HCT116 (cell line): ENCODE measurements at regions not wholly inside any gene's neighbourhood (a gene's known extent, or its start where the extent isn't known, plus 50 kb on each side); places are given as distances from the start of the nearest gene placed in this dataset.

Experiments used
- ATAC-seq: fragments of 200-7000 bp; cut with Tn5 transposase; 2 replicates; pipeline ENCODE4 v1.9.1; 2020; ENCODE audit warnings: mild to moderate bottlenecking, moderate library complexity
- BruUV-seq: library from RNA; stranded (reverse); fragments of 400-500 nt; replicated peaks from 2 replicates; lab custom pipeline; 2021; lab: Mats Ljungman, UMichigan
- CTCF ChIA-PET: fragments of 300-600 bp; sonication (Branson Sonifier 250); formaldehyde crosslinking; loops from one replicate; lab custom pipeline; 2021; ENCODE audit warnings: antibody characterized with exemption; lab: Charles Lee
- POLR2A ChIA-PET: fragments of 300-600, 350-600 bp; sonication (Branson Sonifier 250); formaldehyde crosslinking; loops from one replicate; lab custom pipeline; 2021; ENCODE audit warnings: antibody characterized with exemption; lab: Charles Lee
- RAD21 ChIA-PET, 2 experiments: fragments of 300-600 bp; sonication (Branson Sonifier 250); formaldehyde crosslinking; loops; one replicate each; lab custom pipeline; 2023; ENCODE audit warnings: low total read pairs in 2 of 2; ENCODE audit not compliant: uncharacterized antibody in 2 of 2, unreplicated experiment in 2 of 2, low non-redundant PET in 1 of 2; lab: Charles Lee
- DNase-seq: peaks from one replicate; pipeline ENCODE4 v3.0.0-alpha.2; 2010; ENCODE audit warnings: low read depth, low spot score
- H2AFZ ChIP-seq: fragments of 200-600 bp; shearing (Covaris generic), sonication (generic); 2 replicates; pipeline ENCODE4 v1.6.1; 2017; ENCODE audit warnings: low read depth, mixed run types, mixed read lengths, antibody characterized with exemption, low read length; ENCODE audit not compliant: poor library complexity, severe bottlenecking
- H3K27ac ChIP-seq: 2 replicates; pipeline ENCODE4 v1.5.1; 2012; ENCODE audit warnings: low read depth, low read length
- H3K27me3 ChIP-seq: fragments of 200-600 bp; sonication (generic); 2 replicates; pipeline ENCODE4 v1.6.1; 2016; ENCODE audit warnings: mixed run types, low read length, mixed read lengths; ENCODE audit not compliant: insufficient read depth
- H3K36me3 ChIP-seq, 2 experiments: fragments of 200-500 bp in 1 of 2; fragments of 200-600 bp in 1 of 2; sonication (Bioruptor generic) in 1 of 2; sonication (generic) in 1 of 2; 2 replicates each; pipeline versions ENCODE4 v1.5.1 to v1.6.1; 2014 to 2016; ENCODE audit warnings: low read length in 2 of 2, inconsistent platforms in 1 of 2, mixed read lengths in 1 of 2, mixed run types in 1 of 2; ENCODE audit not compliant: insufficient read depth in 2 of 2, control insufficient read depth in 1 of 2
- H3K4me1 ChIP-seq, 2 experiments: fragments of 200-600 bp in 1 of 2; sonication (generic) in 1 of 2; 2 replicates each; pipeline versions ENCODE4 v1.5.1 to v1.6.1; 2012 to 2017; ENCODE audit warnings: low read length in 2 of 2, inconsistent platforms in 1 of 2, mild to moderate bottlenecking in 1 of 2, mixed read lengths in 1 of 2, mixed run types in 1 of 2, moderate library complexity in 1 of 2; ENCODE audit not compliant: insufficient read depth in 2 of 2, control insufficient read depth in 1 of 2
- H3K4me2 ChIP-seq: fragments of 200-600 bp; sonication (generic); 2 replicates; pipeline ENCODE4 v1.6.1; 2017; ENCODE audit warnings: mixed run types, low read length, mixed read lengths
- H3K4me3 ChIP-seq, 2 experiments: fragments of 200-600 bp in 1 of 2; sonication (generic) in 1 of 2; replicated peaks in 1 of 2; 2 replicates each; pipeline ENCODE4 v1.5.1; 2011 to 2016; ENCODE audit warnings: low read length in 2 of 2, control low read depth in 1 of 2, low read depth in 1 of 2, mild to moderate bottlenecking in 1 of 2, mixed read lengths in 1 of 2, mixed run types in 1 of 2
- H3K79me2 ChIP-seq: fragments of 200-600 bp; sonication (generic); 2 replicates; pipeline ENCODE4 v1.6.1; 2017; ENCODE audit warnings: mild to moderate bottlenecking, mixed run types, low read length, moderate library complexity, mixed read lengths; ENCODE audit not compliant: insufficient read depth
- H3K9ac ChIP-seq: fragments of 200-600 bp; sonication (generic); 2 replicates; pipeline ENCODE4 v1.6.1; 2016; ENCODE audit warnings: low read length, mixed read lengths
- H3K9me2 ChIP-seq: fragments of 200-600 bp; sonication (generic), shearing (Covaris generic); 2 replicates; pipeline ENCODE4 v1.6.1; 2017; ENCODE audit warnings: mixed run types, mild to moderate bottlenecking, moderate library complexity; ENCODE audit not compliant: insufficient read depth
- H3K9me3 ChIP-seq, 2 experiments: fragments of 200-500 bp in 1 of 2; fragments of 200-600 bp in 1 of 2; sonication (Bioruptor generic) in 1 of 2; sonication (generic) in 1 of 2; 2 replicates each; pipeline ENCODE4 v1.6.1; 2014 to 2017; ENCODE audit warnings: low read length in 2 of 2, mixed read lengths in 2 of 2, inconsistent platforms in 1 of 2, low read depth in 1 of 2, mild to moderate bottlenecking in 1 of 2, mixed run types in 1 of 2, moderate library complexity in 1 of 2; ENCODE audit not compliant: control insufficient read depth in 1 of 2, insufficient read depth in 1 of 2
- H4K20me1 ChIP-seq: fragments of 200-600 bp; sonication (generic), shearing (Covaris generic); 2 replicates; pipeline ENCODE4 v1.6.1; 2017; ENCODE audit warnings: mixed run types, mild to moderate bottlenecking, moderate library complexity; ENCODE audit not compliant: insufficient read depth
- CBX3 ChIP-seq: IDR thresholded peaks from 2 replicates; pipeline ENCODE4 v1.6.1; 2012; ENCODE audit warnings: low read depth
- CEBPB ChIP-seq: IDR thresholded peaks from 2 replicates; pipeline ENCODE4 v1.6.1; 2012; ENCODE audit warnings: low read depth
- CTCF ChIP-seq, 3 experiments: fragments of 200-600 bp in 1 of 3; sonication (generic) in 1 of 3; IDR thresholded peaks in 2 of 3; conservative IDR thresholded peaks in 1 of 3; 2 replicates each; pipeline ENCODE4 v1.5.1; 2012 to 2017; ENCODE audit warnings: low read depth in 2 of 3, low read length in 2 of 3, antibody characterized with exemption in 1 of 3, borderline replicate concordance in 1 of 3, control low read depth in 1 of 3, mild to moderate bottlenecking in 1 of 3, mixed read lengths in 1 of 3, mixed run types in 1 of 3, moderate library complexity in 1 of 3; ENCODE audit not compliant: insufficient read depth in 1 of 3
- EGR1 ChIP-seq: IDR thresholded peaks from 2 replicates; pipeline ENCODE4 v1.6.1; 2012; ENCODE audit warnings: low read depth
- ELF1 ChIP-seq: IDR thresholded peaks from 2 replicates; pipeline ENCODE4 v1.6.1; 2012; ENCODE audit warnings: low read depth, borderline replicate concordance
- EZH2 ChIP-seq: fragments of 200-600 bp; sonication (generic); IDR thresholded peaks from 2 replicates; pipeline ENCODE4 v1.6.1; 2017; ENCODE audit warnings: antibody characterized with exemption, mixed run types
- FOSL1 ChIP-seq: IDR thresholded peaks from 2 replicates; pipeline ENCODE4 v1.6.1; 2012; ENCODE audit warnings: low read depth
- JUND ChIP-seq: IDR thresholded peaks from 2 replicates; pipeline ENCODE4 v1.6.1; 2012
- MAX ChIP-seq: IDR thresholded peaks from 2 replicates; pipeline ENCODE4 v1.6.1; 2012
- POLR2A ChIP-seq: IDR thresholded peaks from 2 replicates; pipeline ENCODE4 v1.7.0; 2011; ENCODE audit warnings: borderline replicate concordance; ENCODE audit not compliant: insufficient read depth, insufficient read length; ENCODE audit errors: extremely low read depth
- POLR2AphosphoS5 ChIP-seq: IDR thresholded peaks from 2 replicates; pipeline ENCODE4 v1.6.1; 2011; ENCODE audit warnings: mild to moderate bottlenecking, low read depth, low read length, moderate library complexity
- REST ChIP-seq: IDR thresholded peaks from 2 replicates; pipeline ENCODE4 v1.6.1; 2012; ENCODE audit warnings: low read depth
- SIN3A ChIP-seq: IDR thresholded peaks from 2 replicates; pipeline ENCODE4 v1.6.1; 2012; ENCODE audit warnings: low read depth
- TCF7L2 ChIP-seq: IDR thresholded peaks from 2 replicates; pipeline ENCODE4 v1.7.0; 2011; ENCODE audit warnings: borderline replicate concordance, inconsistent platforms; ENCODE audit not compliant: insufficient read depth, insufficient read length; ENCODE audit errors: extremely low read depth
- YY1 ChIP-seq: IDR thresholded peaks from 2 replicates; pipeline ENCODE4 v1.6.1; 2011; ENCODE audit warnings: low read length, low read depth, moderate library complexity, mild to moderate bottlenecking; ENCODE audit not compliant: insufficient replicate concordance; ENCODE audit errors: extremely low read depth
- ZBTB33 ChIP-seq: IDR thresholded peaks from 2 replicates; pipeline ENCODE4 v1.6.1; 2011; ENCODE audit warnings: mild to moderate bottlenecking, low read length, moderate library complexity; ENCODE audit not compliant: insufficient replicate concordance; ENCODE audit errors: extremely low read depth
- ZFX ChIP-seq: fragments of 450-650 bp; IDR thresholded peaks from 2 replicates; pipeline ENCODE4 v1.6.1; 2017
- ZNF274 ChIP-seq: fragments of 200-500 bp; sonication (Bioruptor generic); IDR thresholded peaks from 2 replicates; pipeline ENCODE4 v1.6.1; 2014; ENCODE audit warnings: mild to moderate bottlenecking, low read depth, low read length, inconsistent platforms
- intact Hi-C: fragments of 100-400 bp; cut with micrococcal nuclease; formaldehyde crosslinking; loops from 2 replicates; pipeline ENCODE4 v1.10.0; 2022
- TF ChIP-seq, protein P1 (sequence below): IDR thresholded peaks from 2 replicates; pipeline ENCODE4 v1.6.1; 2012

DNA sequence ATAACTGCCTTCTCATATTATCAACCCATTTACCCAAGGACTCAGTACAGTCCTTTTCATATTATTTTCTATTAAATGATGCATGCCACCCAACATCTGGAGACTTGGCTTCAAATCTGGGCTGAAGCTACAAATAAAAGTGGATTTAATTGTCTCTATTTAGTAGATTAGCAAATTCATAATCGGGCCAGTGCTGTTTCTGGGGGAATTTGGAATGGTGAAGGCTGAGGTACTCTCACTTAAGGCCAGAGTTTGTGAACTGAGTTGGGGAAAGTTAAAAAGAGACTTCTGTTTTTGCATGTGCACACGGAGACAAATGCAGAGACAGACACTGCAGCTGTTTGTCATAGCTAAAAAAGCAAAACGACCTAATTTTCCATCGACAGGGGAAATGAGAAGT, 100.9 kb downstream of the PFDN4 start:
- Histone ChIP-seq H3K4me1 (no peaks in the 10 kb centered on the region), H3K36me3 (no peaks in the 10 kb centered on the region), H3K9me2 (no peaks in the 10 kb centered on the region), H3K27ac (no peak overlapping the region), H3K9me3 (no peaks in the 10 kb centered on the region), H2AFZ (no peak overlapping the region), H3K4me3 (no peak overlapping the region), H3K4me2 (no peak overlapping the region), H3K79me2 (no peaks in the 10 kb centered on the region), H4K20me1 (no peaks in the 10 kb centered on the region), H3K27me3 (no peaks in the 10 kb centered on the region; the same call in 1 of the 2 replicates), H3K9ac (no peak overlapping the region)
- ATAC-seq, result no peak
- DNase-seq, result no peak
- intact Hi-C loops, result no loop called here
- POLR2A ChIA-PET, result no interaction called here
- no peak for TF ChIP-seq POLR2A
- no peak for TF ChIP-seq POLR2AphosphoS5
- no peak for TF ChIP-seq CEBPB
- no peak for TF ChIP-seq CTCF (IDR thresholded peaks at IDR 0.05 in 2 of 3, conservative IDR thresholded peaks at IDR 0.05 in 1 of 3; ENCODE audit: borderline replicate concordance in 1 of 3, insufficient read depth in 1 of 3, low read depth in 2 of 3, low read length in 2 of 3)
- no peak for TF ChIP-seq FOSL1
- no peak for TF ChIP-seq MAX
- TF ChIP-seq SIN3A, result no peak
- no peak for TF ChIP-seq TCF7L2
- TF ChIP-seq, protein P1, sequence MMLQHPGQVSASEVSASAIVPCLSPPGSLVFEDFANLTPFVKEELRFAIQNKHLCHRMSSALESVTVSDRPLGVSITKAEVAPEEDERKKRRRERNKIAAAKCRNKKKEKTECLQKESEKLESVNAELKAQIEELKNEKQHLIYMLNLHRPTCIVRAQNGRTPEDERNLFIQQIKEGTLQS, result no peak
- TF ChIP-seq ELF1, result no peak
- TF ChIP-seq ZNF274, result no peak
- TF ChIP-seq ZBTB33, result no peak
- no peak for TF ChIP-seq EGR1
- no peak for TF ChIP-seq ZFX
- no peak for TF ChIP-seq EZH2
- TF ChIP-seq CBX3, result no peak
- no peak for TF ChIP-seq REST
- no peak for TF ChIP-seq JUND
- TF ChIP-seq YY1, result no peak
- CTCF ChIA-PET, result no interaction called here
- BruUV-seq, result no TSS peak
- RAD21 ChIA-PET, result no interaction called here
